NCI-H345 treated with DMSO at 0.1 percent for 48 hours (cell line): ENCODE measurements at regions not wholly inside any gene's neighbourhood (a gene's known extent, or its start where the extent isn't known, plus 50 kb on each side); places are given as distances from the start of the nearest gene placed in this dataset.
"Not testable (repeated sequence)": the region's sequence is repeated elsewhere in the genome, so short reads cannot be mapped to it uniquely, and the experiment has no call there.

Experiments used
- DNase-seq: peaks from one replicate; lab custom pipeline; 2025; ENCODE audit not compliant: unreplicated experiment; lab: John Stamatoyannopoulos, UW

DNA sequence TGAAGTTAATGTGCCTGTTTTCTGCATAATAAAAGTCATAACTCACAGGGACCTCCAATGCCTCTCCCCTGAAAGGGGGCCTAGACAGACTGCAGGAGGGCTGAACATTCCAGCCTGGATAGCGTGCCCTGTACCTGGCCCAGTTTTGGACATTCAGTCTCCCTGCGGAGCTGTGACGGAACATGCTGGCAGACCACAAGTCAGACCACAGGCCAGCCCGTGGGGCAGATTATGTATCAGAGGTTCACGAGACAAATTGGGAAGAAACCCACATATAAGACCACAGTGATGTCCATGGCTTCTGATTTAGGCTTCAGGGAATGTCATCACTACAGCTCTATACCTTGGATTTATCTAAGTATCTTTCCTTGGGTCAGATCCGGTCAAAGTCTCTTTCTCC is 151.5 kb upstream of the POU3F1 start:
- DNase-seq: no peak

DNA sequence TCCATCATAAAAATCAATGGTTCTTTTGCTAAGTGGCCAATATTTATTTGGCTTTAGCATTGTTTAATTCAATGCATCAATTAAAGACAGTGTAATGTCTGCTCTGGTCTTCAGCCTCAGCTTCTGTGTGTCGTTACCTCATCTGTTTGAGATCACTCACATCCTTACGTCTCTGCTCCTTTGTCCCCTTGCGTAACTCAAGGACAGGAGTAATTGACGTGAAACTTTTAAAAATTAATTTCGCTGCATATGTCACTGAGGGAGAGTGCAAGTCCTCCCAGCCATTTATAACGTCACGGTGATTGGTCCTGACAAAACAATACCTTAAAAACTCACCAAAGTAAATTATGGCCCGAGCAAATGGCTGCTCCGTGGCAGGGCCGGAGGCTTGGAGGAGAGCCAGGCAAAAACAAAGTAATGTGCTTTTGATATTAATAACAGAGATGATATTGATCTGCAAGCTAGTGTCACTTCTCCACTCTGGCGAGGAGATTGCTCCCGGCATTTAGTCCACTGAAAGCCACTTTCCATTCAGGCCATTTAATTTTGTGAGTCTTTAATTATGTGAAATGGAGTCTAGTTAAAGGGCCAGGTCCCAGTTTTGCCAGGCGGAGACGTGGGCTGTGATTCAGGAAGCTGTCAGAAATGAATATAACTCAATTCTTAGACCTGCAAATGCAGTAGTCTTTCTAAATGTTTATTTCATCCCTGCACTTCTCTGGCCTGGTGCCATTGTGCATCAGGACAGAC is 150.9 kb upstream of the POU3F1 start:
- no peak for DNase-seq

DNA sequence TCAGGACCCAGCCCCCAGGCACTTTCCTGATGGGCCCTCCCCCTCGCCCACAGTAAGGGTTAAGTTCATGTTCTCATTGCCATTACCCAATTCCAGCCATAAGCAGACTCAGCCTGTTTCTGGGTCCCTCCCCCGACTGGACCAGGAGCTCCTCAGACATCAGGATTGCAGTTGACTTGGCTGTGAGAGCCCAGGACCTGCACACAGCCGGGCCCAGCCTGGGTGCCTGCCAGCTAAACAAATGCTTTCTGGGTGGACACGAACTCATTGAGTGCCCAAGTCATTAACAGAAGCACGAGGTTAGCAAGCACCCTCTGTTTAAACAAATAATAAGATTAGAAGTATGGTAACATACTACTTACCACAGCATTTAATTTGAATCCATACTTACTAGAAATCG is 147.9 kb upstream of the POU3F1 start:
- DNase-seq: no peak

DNA sequence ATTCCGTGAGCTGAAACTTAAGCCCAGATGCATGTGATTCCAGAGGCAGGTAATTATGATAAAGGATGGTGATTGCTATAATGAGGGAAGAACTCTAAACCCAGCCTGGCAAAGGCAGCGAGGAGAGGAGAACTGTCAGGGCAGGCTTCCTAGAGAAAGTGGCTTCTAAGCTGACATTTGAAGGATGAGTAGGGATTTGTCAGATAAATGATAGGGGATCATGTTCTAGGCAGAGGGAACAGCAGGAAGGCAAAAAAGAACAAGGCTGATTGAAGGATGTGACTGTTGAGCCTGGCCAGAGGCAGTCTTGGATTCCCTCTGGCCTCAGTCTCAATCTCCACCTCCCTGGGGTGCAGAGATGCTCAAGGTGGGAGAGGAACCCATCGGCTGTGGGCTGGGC is 146.4 kb upstream of the POU3F1 start:
- DNase-seq: no peak

DNA sequence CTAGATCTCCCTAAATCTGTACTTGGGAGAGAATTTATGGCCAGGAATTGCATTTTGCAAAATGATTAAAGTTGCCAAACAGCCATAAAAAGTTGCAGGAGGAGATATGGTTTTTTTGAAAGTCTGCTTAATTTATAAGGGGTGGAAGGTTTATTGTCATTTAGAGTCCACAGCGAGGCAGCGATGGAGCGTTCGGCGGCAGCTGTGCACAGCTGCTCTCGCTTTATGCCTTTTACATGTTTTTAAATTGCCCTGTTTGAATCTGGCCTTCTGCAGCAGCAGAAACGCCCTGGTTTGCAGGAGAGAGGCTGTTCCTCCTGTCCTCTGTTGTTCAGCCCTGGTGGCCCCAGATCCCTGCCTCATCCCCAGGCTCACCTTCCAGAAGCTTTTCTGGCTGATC is 144.9 kb upstream of the POU3F1 start:
- no peak for DNase-seq

DNA sequence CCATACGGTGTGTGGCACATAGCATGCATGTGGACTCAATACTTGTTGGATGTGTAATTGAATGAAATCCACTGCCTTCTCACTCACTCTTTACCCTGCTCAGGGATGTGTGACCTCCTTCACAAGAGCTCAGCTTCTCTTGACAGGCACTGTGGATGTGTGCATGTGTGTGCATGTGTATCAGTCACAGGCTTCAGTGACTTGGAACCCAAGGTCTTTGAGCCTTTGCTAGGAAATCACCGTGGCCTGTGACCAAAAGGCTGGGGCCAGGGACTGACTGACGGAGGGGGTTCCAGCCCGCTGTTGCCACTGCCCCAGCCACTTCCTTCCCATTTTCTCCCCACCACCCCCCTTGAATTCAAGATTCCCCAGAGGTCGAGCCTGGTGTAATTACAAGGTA is 144.4 kb upstream of the POU3F1 start:
- DNase-seq: no peak

DNA sequence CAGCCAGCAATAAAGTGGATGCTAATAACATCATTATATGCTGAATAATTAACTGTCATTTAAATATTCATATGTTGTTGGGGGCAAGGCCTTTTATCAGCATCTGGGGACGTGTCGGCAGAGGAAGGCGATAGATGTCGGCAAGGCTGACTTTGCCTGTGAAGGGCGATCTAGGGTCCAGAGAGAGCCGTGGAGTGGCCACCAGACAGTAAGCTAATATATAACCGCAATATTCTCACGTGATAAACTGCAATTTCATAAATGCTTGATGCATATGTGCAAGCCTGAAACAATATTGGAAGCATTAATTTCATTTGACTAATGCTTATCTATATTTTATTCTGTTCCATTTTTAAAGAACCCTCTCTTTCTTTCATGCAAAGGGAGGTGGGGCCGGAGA is 141.0 kb upstream of the POU3F1 start:
- DNase-seq: no peak

DNA sequence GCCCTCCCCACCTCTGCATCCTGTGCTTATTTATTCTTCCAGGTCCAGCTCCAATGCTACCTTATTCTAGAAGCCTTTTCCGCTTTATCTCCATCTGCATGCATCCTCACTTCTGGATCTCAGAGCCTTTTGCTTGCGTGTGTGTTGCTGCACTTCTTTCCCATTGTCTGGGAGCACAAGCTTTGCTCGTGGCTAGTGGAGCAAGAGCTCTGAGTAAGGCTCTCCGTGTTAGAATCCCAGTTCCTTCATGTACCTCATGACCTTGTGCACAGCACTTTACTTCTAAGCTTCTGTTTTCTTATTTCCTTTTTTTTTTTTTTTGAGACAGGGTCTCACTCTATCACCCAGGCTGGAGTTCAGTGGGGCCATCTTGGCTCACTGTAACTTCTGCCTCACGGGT is 140.0 kb upstream of the POU3F1 start:
- no peak for DNase-seq

DNA sequence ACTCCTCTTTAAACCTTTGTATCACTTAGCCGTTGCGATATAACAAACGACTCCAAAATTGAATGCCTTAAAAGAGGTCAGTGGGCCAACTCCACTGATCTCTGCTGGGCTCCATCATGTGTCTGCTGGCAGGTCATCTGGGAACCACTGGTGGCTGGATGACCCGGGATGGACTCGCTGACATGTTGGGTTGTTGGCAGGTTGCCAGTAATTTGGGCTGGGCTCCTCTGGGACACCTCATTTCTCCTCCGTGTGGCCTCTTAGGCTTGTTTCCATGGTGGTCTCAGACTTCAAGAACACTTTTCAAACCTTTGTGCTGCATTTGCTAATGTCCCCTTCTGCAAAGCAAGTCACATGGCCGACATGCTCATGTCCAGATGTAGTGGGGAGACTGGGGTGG is 139.3 kb upstream of the POU3F1 start:
- DNase-seq: no peak

DNA sequence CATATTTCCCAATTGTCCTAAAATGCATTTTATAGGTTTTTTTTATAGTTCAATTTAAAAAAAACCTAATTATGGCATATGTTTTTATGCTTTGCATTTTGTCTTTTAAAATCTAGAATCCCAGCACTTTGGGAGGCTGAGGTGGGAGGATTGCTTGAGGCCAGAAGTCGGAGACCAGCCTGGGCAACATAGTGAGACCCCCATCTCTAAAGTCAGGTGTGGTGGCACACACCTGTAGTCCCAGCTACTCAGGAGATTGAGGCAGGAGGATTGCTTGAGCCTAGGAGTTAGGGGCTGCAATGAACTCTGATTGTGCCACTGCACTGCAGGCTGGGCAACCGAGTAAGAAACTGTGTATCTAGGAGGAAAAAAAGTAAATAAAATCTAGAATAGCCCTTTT is 137.2 kb upstream of the POU3F1 start:
- no peak for DNase-seq

DNA sequence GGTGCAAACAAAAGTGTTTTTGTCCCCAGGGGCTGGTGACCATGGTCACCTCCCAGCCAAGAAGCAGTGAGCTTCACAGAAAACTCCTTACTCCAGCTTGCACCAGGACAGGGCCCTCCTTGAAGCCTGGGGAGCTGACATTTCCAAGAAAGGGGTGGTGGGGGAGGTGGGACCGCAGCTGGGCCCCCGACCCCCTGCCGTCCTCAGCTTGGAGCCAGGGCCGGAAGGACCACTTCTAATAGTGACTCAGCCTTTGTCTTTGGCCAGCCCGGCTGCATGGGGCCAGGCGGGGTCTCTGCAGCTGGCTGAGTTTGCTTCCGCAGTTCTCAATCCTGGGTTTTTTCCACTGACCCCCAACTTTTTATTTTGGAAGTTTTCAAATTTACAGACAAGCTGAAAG is 136.5 kb upstream of the POU3F1 start:
- no peak for DNase-seq

DNA sequence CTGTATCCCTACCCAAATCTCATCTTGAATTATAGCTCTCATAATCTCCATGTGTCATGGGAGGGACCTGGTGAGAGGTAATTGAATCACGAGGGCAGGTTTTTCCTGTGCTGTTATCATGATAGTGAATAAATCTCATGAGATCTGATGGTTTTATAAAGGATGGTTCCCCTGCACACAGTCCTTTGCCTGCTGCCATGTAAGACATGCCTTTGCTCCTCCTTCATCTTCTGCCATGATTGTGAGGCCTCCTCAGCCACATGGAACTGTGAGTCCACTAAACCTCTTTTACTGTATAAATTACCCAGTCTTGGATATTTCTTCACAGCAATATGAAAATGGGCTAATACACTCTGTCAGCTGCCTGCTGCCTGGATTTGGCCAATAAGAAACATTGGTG is 133.8 kb upstream of the POU3F1 start:
- DNase-seq: not testable (repeated sequence)

DNA sequence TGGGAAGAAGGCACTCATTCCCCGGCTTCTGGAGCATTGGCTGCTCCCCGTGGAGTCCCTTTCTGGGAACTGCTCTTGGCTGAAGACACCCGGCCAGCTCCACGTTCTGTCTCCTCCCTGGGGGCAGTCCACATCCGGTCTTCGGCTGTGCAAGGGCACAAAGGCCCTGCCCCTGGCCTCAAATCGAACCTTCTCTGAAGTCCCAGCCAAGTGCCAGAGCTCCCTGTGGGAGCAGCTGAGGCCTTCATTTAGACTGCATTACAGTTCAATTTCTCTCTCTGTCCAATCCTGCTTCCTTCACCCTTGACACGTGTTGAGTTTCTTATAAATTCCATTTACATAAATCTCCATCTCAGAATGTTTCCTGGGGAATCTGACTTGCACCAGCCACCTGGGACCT is 132.9 kb upstream of the POU3F1 start:
- no peak for DNase-seq

DNA sequence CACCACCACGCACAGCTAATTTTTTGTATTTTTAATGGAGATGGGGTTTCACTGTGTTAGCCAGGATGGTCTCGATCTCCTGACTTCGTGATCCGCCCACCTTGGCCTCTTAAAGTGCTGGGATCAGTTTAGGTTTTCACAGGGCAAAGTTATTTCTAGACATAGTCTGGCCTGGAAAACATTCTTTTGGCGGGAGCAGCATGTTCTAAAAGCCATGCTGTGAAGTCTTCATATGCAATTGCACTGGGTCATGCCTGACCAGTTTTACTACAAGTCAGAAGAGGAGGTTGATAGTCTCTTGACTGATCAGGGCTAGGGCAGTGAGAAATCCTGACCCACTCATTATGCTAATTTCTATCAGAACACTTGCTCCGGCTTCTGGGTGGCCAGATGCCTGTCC is 131.6 kb upstream of the POU3F1 start:
- peak; percentile 1 for DNase-seq

DNA sequence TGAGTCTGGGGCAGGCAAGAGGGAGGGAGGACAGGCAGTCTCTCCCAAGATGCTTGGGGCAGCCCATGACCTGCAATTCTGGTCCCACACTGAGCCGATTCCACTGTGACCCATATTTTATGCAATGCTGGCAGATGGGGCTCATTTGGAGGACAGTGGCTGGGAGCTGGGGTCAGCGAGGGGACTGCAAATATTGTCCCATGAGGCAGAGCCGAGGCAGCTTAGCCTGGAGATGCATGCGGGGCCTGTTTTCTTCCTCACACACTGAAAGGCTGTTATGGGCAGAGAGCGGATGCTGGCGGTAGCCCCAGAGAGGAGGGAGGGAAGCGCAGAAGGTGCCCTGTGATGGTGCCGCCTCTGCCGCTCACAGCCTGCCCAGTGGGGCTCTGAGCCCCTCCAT is 128.5 kb upstream of the POU3F1 start:
- no peak for DNase-seq

DNA sequence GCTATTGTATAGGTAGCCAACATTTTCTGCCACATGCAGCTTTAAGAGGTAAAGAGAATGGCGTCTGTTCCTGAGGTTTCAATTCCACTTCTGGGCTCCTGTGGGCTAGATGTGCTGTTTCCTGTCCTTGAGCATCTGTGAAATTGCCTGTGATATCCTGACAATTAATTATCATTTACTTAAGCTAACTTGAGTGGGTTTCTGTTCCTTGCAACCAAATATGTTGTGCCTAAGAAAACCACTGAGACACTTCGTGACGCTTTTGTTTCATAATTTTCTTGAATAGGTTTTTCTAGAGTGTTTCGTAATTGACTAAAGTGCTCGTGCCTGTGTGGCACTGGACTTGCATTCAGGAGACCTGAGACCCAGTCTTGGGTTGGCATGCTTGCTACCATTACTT is 127.3 kb upstream of the POU3F1 start:
- no peak for DNase-seq

DNA sequence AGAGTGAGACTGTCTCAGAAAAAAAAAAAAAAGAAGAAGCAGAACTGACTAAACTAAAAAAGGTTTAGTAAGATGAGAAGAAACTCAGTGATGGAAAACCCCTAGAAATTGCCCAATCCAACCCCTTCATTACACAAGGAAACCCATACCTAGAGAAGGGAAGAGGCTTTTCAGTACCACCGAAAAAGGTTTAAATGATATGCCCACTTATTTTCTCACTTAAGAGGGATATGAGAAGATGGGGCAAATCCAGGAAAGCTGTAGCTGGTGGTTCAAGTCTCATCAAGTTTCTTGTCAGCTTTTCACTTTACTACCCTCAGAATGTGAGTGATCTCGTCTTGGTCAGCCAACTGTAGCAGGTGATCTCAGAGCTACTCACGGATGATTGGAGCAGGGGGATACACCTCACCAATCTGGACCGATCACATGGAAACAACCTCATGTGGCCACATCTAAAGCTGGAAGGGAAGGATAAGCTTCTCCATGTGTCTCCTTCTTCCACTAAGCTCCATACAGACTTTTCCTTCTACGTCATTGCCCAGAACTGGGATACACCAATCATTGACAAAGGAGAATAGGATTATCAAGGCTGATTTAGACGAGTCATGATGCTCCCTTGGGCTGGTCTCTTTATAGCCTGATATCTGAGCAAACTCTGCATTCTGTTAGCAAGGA is 126.7 kb upstream of the POU3F1 start:
- no peak for DNase-seq

DNA sequence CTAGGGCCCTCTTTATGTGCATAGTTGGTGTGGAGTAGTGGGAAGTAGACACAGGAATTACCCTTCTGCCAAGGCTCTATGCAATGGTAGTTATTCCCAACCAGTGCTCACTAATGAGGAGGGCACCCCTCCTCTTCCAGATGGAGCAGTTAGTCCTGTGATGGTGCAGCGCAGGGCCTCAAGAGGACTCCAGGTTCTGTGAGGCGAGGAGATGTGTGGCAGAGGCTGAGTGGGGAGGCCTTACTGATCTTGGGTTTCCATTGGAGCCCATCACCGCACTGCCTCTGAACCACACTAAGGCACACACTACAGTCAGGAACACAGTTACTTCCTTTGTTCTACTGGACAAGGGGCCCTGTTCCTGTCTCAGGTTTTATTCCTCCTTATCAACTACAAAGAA is 122.5 kb upstream of the POU3F1 start:
- no peak for DNase-seq

DNA sequence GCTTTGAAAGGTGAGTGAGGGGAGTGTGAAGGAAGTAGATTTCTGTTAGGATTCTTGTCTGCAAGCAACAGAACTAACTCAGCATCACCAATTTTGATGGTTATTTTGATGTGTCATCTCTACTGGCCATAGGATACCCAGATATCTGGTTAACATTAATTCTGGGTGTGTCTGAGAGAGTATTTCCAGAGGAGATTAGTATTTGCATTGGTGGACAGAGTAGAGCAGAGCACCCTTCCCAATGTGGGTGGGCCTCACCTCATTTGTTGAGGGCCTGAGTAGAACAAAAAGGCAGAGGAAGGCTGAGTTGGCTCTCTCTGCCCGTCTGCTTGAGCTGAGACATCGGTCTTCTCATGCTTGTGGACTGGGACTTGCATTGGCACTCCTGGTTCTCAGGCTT is 121.8 kb upstream of the POU3F1 start:
- no peak for DNase-seq

DNA sequence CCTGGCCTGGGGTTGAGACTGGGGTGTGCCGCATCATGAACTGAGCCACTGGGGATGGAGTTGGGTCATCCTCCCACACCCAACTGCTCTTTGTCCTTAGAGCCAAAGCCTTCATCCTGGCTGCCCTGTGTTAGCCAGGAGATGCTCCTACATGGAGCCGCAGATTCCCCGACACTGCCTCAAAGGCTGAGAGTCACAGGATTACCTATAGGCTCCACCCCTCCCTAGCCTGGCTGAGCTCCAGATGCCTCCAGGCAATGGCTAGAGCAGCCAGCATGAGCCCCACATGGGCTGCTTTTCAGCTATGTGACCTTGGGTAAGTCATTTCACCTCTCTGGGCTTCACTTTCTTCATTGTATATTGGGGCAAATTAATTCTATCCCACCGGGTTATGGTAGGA is 119.9 kb upstream of the POU3F1 start:
- DNase-seq: no peak

DNA sequence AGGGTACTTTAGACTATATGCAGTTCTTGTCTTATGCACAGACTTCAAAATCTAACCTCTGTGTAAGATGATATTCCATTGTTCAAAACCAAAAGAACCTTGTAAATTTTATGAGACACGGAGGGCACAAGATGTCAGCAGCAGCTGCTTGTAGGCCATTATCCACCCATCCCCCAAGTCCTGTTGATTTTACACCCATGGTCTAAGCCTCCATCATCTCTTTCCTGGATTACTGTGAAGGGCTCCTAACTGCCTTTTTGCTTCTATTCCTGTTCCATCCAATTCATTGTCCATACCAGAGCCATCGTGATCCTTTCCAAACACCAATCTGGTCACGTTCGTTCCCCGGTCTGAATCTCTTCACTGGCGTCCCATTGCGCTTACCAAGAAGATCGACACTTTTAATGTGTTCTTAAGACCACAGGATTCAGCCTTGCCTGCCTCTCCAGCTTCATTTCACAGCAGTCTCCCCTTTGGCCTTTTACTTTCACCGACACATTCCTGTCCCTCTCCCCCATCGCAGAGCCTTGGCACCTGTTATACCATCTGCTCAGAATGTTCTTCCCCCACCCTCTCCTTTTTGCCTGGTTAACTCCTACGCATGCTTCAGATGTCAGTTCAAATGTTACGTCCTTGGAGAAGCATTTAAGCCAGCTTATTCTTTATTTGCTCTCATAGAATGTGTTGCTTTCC is 107.3 kb upstream of the POU3F1 start:
- DNase-seq: peak; percentile 4

DNA sequence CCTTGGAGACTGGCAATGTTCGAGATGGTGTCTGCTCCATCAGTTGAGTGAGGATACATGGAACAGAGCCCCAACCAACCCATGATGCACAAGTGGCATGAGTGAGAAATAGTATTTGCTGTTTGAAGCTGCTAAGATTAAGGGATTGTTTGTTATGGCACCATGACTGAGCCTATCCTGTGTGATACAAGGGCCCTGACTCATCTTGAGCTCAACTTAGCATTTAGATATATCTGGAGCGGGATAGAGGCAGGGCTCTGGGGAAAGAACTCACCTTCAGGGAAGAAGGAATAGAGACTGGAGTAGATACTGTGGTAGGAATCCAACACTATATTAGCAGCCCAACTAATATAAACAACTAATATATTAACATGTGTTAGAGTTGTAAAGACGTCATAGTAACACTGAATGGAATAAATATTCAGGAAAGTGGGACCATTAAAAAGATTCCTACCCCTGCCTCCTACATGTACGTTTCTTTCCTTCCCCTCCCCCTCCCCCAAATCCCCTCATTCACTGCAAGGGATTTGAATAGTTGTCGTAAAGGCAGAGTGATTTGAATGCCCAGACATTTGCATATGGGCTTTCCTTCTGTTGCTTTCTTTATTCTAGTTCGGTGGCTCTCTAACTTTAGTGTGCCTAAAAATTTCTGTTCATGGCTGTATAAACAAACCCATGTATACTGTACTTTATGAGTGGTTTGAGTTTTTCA is 106.6 kb upstream of the POU3F1 start:
- no peak for DNase-seq
